Left renal pelvis (tissue), 4 donors: ENCODE measurements at regions not wholly inside any gene's neighbourhood (a gene's known extent, or its start where the extent isn't known, plus 50 kb on each side); places are given as distances from the start of the nearest gene placed in this dataset.

Experiments
- DNase-seq, 4 donors: peaks; one replicate each; pipeline ENCODE4 v3.0.0-alpha.2; 2013; ENCODE audit warnings: low read depth in 4 of 4, low spot score in 3 of 4

DNA sequence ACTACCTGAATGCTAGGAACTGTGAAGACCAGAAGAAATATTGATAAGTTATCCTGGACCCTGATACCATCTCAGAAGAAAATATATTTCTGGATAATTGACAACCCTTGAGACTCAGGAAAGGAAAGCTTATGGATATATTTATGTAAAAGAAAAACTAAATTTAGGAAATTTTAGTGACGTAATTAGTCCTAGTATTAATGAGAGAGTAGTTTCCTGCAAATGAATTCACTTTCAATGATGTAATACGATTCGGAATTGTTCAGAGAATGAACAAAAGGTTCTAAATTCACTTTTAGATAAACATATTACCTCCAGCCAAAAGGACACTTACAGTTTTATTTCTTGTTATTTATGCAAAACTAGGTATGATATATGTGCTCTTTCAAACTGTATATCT is 1120.1 kb upstream of the NCAM2 start:
- no peak for DNase-seq

- no peak for DNase-seq
Observed at GRCh38 chr21:19899645-19900044, 1098.6 kb upstream of the NCAM2 start.

- DNase-seq, result no peak
Observed at GRCh38 chr21:19900149-19900548, 1098.1 kb upstream of the NCAM2 start.

DNA sequence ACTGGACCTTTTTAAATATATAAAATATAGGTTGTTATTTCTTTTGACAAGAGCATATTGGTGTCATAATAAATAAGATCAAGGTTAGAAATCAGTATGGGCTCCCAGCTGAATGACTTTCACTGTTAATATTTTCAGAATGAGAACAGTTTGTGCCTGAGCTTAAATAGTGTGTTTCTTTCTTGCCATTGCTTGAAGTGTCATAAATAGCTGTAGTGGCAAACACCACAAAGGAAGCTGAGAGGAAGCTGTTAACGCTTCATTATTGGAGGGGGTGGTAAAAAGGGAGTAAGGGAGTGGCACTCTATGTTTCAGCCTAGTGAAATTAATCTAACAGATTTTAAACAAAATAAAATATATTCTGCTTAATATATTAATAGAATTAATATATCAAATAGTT is 1089.8 kb upstream of the NCAM2 start:
- no peak for DNase-seq

GRCh38 chr21:19914028-19914427 is 1084.2 kb upstream of the NCAM2 start:
- DNase-seq, result no peak

GRCh38 chr21:19921211-19921610 is 1077.0 kb upstream of the NCAM2 start:
- DNase-seq, result no peak

DNA sequence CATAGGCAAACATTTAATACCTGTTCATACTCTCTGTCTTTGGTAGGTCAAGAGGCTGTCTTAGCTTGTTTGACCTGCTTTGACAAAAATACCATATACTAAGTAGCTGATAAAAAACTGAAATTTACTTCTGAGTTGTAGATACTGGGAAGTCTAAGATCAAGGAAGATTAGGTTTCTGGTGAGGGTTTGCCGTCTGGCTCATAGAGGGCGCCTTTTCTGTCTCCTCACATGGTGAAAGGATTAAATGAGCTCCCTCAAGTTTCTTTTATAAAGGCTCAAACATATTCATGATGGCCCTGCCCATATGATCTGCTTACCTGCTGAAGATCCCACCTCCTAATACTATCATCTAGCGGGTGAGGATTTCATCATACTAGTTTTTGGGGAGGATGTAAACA is 1076.1 kb upstream of the NCAM2 start:
- DNase-seq, result no peak

GRCh38 chr21:19935467-19935866 is 1062.7 kb upstream of the NCAM2 start:
- DNase-seq, result no peak

DNA sequence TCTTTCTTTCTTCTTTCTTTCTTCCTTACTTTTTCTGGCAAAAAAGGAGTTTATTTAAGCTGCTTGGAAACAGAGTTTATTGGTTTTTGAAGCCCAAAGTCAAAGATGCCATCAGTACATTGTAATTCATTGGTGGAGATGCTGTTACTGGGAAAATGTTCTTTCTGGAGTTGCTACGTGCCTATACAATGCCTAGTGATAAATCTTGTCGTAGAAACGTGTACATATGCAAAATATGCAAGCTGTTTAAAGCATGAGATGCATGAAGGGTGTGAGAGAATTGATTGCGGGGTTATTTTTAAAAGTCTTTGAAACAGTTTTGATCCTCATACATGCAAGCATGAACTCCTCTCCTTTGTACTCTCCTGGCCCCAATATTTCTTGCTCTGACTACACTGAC is 1060.6 kb upstream of the NCAM2 start:
- DNase-seq, result no peak

DNA sequence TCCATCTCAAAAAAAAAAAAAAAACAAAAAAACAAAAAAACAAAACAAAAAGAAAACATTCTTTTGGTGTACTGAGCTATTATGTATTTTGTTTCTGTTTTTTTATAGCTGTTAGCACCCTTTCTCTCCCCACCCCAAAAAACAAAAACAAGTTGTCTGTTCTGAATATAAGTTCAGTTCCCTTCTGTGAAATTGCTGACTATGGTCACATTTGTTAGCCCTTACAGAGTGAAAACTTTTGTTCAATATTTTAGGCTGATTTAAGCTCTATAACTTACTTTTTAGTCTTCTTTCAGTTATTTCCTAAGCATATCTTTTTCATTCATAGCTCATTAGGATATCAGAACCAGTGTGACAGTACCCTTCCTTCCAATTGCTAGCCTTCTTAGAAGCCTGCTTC is 1056.6 kb upstream of the NCAM2 start:
- no peak for DNase-seq

- no peak for DNase-seq
Observed at GRCh38 chr21:19950347-19950746, 1047.9 kb upstream of the NCAM2 start.

DNA sequence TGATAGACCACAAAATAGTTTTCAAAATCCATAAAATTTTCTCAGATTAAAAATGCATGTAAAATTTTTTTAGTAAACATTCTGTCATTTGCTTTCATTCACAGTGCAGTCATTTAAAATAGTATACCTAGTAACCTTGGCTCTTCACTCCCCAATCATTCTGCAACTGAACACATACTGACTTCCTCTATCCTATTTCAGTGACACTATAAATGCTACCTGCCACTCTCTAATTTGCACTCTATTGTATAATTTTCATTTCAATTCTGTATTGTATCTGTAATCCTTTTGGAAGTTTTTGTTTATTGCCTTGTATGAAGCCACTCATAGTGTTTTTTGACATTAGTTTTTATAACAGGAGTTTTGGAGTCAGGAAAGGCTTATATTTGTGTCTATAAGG is 1029.1 kb upstream of the NCAM2 start:
- DNase-seq, result no peak

- no peak for DNase-seq
Observed at GRCh38 chr21:19981938-19982337, 1016.3 kb upstream of the NCAM2 start.

- no peak for DNase-seq
Observed at GRCh38 chr21:19986396-19986795, 1011.8 kb upstream of the NCAM2 start.

GRCh38 chr21:19987671-19988070 is 1010.5 kb upstream of the NCAM2 start:
- DNase-seq, result no peak

DNA sequence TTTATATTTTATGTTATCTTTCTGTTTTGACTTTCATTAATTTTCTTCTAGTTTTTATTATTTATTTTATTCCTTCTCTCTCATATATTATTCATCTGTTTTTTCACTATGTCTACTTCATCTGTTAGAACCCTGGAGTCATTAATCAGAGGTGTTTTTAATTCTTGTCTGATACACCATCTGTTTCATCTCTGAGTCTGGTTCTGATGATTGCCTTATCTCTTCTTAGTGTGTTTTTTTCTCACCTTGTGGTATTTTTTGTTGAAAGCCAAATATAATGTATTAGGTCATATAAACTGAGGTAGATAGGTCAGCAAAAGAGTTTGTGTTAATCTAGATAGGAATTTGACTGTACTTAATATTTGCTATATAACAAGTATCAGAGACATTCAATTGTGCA is 1005.7 kb upstream of the NCAM2 start:
- DNase-seq, result no peak

DNA sequence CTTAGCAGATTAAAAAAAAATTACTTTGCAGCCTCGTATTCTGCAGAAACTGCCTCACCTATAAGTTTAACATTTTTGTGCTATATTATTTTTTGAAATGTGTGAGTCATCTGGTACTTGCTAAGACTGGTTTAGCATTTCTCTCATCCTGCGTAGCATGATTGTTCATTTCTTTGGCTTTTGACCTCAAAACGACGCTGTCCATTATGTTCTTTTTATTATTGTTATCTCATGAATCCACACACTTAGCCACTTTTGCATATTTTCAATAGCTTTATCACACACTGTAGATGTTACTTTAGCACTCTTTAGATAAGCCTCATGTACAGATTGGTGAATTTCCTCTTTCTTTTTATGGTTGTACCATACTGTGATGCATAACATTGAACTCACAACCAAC is 1004.9 kb upstream of the NCAM2 start:
- DNase-seq, result no peak

GRCh38 chr21:19995253-19995652 is 1003.0 kb upstream of the NCAM2 start:
- DNase-seq, result no peak

- DNase-seq, result no peak
Observed at GRCh38 chr21:19998453-19998852, 999.8 kb upstream of the NCAM2 start.

DNA sequence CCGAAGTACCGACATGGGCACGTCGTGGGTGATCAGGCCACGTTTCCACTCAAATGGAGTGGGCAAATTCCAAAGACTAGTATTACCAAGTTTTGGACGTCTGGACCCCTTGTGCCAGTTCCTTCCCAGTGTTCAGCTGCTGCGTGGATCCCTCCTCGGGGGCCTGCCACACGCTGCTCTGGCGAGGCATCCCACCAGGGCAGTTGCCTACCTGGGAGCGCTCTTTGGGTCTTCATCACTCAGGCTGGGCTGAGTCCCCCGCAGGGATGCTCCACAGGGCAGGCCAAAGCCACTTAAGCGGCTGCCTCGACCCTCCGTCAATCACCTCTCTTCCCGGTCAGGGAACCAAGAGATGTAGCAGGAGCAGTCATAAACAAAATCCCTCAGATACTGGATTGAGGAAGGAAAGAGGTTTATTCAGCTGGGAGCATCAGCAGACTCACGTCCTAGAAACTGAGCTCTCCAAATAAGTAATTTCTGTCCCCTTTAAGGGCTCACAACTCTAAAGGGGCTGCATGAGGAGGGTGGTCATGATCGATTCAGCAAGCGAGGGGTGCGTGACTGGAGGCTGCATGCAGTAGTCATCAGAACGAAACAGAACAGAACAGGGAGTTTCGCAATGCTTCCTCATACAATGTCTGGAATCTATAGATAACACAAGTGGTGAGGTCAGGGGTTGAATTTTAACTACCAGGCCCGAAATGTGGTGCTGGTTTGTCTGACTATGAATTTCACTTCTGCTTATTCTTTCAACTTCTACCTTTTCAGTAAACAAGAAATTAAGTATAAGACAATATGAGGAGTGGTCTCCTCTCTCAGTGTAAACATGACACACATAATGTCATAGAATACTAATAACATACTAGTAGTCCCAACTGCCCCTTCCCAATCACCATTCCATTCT is 998.6 kb upstream of the NCAM2 start:
- DNase-seq, result no peak

- DNase-seq, result no peak
Observed at GRCh38 chr21:20004367-20004766, 993.8 kb upstream of the NCAM2 start.

DNA sequence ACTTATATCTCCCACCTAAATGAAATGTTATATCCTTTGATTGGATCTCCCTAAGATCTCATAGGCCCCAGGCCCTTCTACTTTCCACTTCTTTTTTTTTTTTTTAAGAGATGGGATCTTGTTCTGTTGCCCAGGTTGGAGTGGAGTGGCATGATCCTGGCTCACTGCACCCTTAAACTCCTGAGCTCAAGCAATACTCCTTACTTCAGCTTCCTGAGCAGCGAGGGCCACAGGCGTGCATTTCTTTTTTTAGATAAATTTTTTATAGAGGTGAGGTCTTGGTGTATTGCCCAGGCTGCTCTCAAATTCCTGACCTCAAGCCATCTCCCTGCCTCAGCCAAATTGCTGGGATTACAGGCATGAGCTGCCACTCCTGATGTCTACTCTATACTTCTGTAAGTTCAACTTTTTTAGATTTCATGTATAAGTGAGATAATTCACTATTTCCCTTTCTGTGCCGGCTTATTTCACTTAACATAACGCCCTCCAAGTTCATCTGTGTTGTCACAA is 987.5 kb upstream of the NCAM2 start:
- DNase-seq, result no peak

GRCh38 chr21:20013851-20014250 is 984.4 kb upstream of the NCAM2 start:
- no peak for DNase-seq
